Caco-2 (cell line): ENCODE measurements at regions not wholly inside any gene's neighbourhood (a gene's known extent, or its start where the extent isn't known, plus 50 kb on each side); places are given as distances from the start of the nearest gene placed in this dataset.

ENCODE experiments used
- BruUV-seq: library from RNA; stranded (reverse); fragments of 400-500 nt; replicated peaks from 2 replicates; lab custom pipeline; 2021; lab: Mats Ljungman, UMichigan
- CTCF ChIA-PET: fragments of 300-600 bp; sonication (Branson Sonifier 250); formaldehyde crosslinking; loops from one replicate; lab custom pipeline; 2022; ENCODE audit warnings: antibody characterized with exemption; lab: Charles Lee
- POLR2A ChIA-PET: fragments of 300-600 bp; sonication (Branson Sonifier 250); formaldehyde crosslinking; loops from one replicate; lab custom pipeline; 2022; ENCODE audit warnings: antibody characterized with exemption; lab: Charles Lee
- DNase-seq, 2 experiments: peaks; one replicate each; pipeline versions ENCODE4 v3.0.0 to v3.0.0-alpha.2; 2020 to 2022
- H3K27me3 ChIP-seq: replicated peaks from 2 replicates; pipeline ENCODE4 v1.6.0; 2011; ENCODE audit warnings: low read length; ENCODE audit not compliant: control insufficient read depth, insufficient read depth
- H3K36me3 ChIP-seq: 2 replicates; pipeline ENCODE4 v1.5.1; 2011; ENCODE audit warnings: low read length; ENCODE audit not compliant: control insufficient read depth, insufficient read depth
- H3K4me1 ChIP-seq: fragments of 250-450 bp; sonication (Bioruptor Pico); 2 replicates; pipeline ENCODE4 v1.5.1; 2020; ENCODE audit warnings: mild to moderate bottlenecking
- H3K4me3 ChIP-seq: 2 replicates; pipeline ENCODE4 v1.5.1; 2011; ENCODE audit warnings: low read depth, mild to moderate bottlenecking, control low read depth, low read length
- H3K9me3 ChIP-seq: fragments of 250-450 bp; sonication (Bioruptor Pico); 2 replicates; pipeline ENCODE4 v1.5.1; 2020; ENCODE audit warnings: mild to moderate bottlenecking, moderate library complexity
- H3K27ac Mint-ChIP-seq: one replicate; pipeline ENCODE4 v1.8.0; 2022; ENCODE audit warnings: mixed read lengths; ENCODE audit not compliant: unreplicated experiment
- H3K27me3 Mint-ChIP-seq: one replicate; pipeline ENCODE4 v1.8.0; 2022; ENCODE audit warnings: mixed read lengths; ENCODE audit not compliant: insufficient read depth, unreplicated experiment
- H3K36me3 Mint-ChIP-seq: one replicate; pipeline ENCODE4 v1.8.0; 2022; ENCODE audit warnings: mild to moderate bottlenecking, mixed read lengths; ENCODE audit not compliant: insufficient read depth, unreplicated experiment
- H3K4me1 Mint-ChIP-seq: one replicate; pipeline ENCODE4 v1.8.0; 2022; ENCODE audit warnings: low read depth, mixed read lengths; ENCODE audit not compliant: unreplicated experiment
- H3K4me3 Mint-ChIP-seq: one replicate; pipeline ENCODE4 v1.8.0; 2022; ENCODE audit warnings: mild to moderate bottlenecking, moderate library complexity, mixed read lengths; ENCODE audit not compliant: unreplicated experiment
- H3K9me3 Mint-ChIP-seq: one replicate; pipeline ENCODE4 v1.8.0; 2022; ENCODE audit warnings: mixed read lengths; ENCODE audit not compliant: unreplicated experiment
- CTCF ChIP-seq, 2 experiments: fragments of 200-600 bp in 1 of 2; IDR thresholded peaks; 1 replicate in 1 of 2; 2 replicates in 1 of 2; pipeline versions ENCODE4 v1.5.1 to v1.8.0; 2011 to 2022; ENCODE audit warnings: antibody characterized with exemption in 1 of 2, control low read depth in 1 of 2, inconsistent platforms in 1 of 2, low read depth in 1 of 2, low read length in 1 of 2, mild to moderate bottlenecking in 1 of 2, moderate library complexity in 1 of 2; ENCODE audit not compliant: insufficient read depth in 1 of 2, severe bottlenecking in 1 of 2, unreplicated experiment in 1 of 2
- intact Hi-C: fragments of 100-400 bp; cut with micrococcal nuclease; formaldehyde crosslinking; loops from one replicate; pipeline ENCODE4 v1.10.0; 2022; ENCODE audit not compliant: unreplicated experiment

- no peaks in the 10 kb centered on the region for H3K4me1 Mint-ChIP-seq
- no peaks in the 10 kb centered on the region for H3K9me3 Mint-ChIP-seq
- no peaks in the 10 kb centered on the region for H3K27me3 ChIP-seq
- BruUV-seq = no TSS peak
- CTCF ChIA-PET = no interaction called here
- H3K27ac Mint-ChIP-seq = no peak overlapping the region
- no peaks in the 10 kb centered on the region for H3K27me3 Mint-ChIP-seq
- DNase-seq = no peak
- TF ChIP-seq CTCF (IDR thresholded peaks at IDR 0.05; ENCODE audit: insufficient read depth in 1 of 2, low read depth in 1 of 2, low read length in 1 of 2, severe bottlenecking in 1 of 2, unreplicated experiment in 1 of 2) = no peak
- intact Hi-C loops = no loop called here
- H3K36me3 Mint-ChIP-seq = no peaks in the 10 kb centered on the region
- H3K9me3 ChIP-seq = no peaks in the 10 kb centered on the region
- no peak overlapping the region for H3K4me3 Mint-ChIP-seq
- no peaks in the 10 kb centered on the region for H3K36me3 ChIP-seq
- H3K4me3 ChIP-seq = no peak overlapping the region
- no peaks in the 10 kb centered on the region for H3K4me1 ChIP-seq
- POLR2A ChIA-PET = no interaction called here
Measured at GRCh38 chr9:91059713-91060112, 258.1 kb downstream of the SYK start.

- no TSS peak for BruUV-seq
- H3K9me3 ChIP-seq = no peaks in the 10 kb centered on the region
- no peak for DNase-seq
- Mint-ChIP-seq H3K36me3 (no peaks in the 10 kb centered on the region), H3K27ac (no peak overlapping the region), H3K4me3 (no peak overlapping the region), H3K9me3 (no peaks in the 10 kb centered on the region), H3K4me1 (no peaks in the 10 kb centered on the region), H3K27me3 (no peaks in the 10 kb centered on the region)
- no peaks in the 10 kb centered on the region for H3K27me3 ChIP-seq
- TF ChIP-seq CTCF (IDR thresholded peaks at IDR 0.05; ENCODE audit: insufficient read depth in 1 of 2, low read depth in 1 of 2, low read length in 1 of 2, severe bottlenecking in 1 of 2, unreplicated experiment in 1 of 2) = no peak
- intact Hi-C loops = no loop called here
- H3K4me1 ChIP-seq = no peaks in the 10 kb centered on the region
- ChIA-PET POLR2A (no interaction called here), CTCF (no interaction called here)
- H3K36me3 ChIP-seq = no peaks in the 10 kb centered on the region
- no peak overlapping the region for H3K4me3 ChIP-seq
Measured at GRCh38 chr9:91060520-91061343, 259.1 kb downstream of the SYK start.

- Mint-ChIP-seq H3K36me3 (no peaks in the 10 kb centered on the region), H3K27ac (no peak overlapping the region), H3K27me3 (no peaks in the 10 kb centered on the region), H3K4me3 (no peak overlapping the region), H3K4me1 (no peaks in the 10 kb centered on the region), H3K9me3 (no peaks in the 10 kb centered on the region)
- Histone ChIP-seq H3K4me3 (no peak overlapping the region), H3K4me1 (no peaks in the 10 kb centered on the region), H3K9me3 (no peaks in the 10 kb centered on the region), H3K36me3 (no peaks in the 10 kb centered on the region), H3K27me3 (no peaks in the 10 kb centered on the region)
- intact Hi-C loops = no loop called here
- POLR2A ChIA-PET = no interaction called here
- DNase-seq = no peak
- no peak for TF ChIP-seq CTCF (IDR thresholded peaks at IDR 0.05; ENCODE audit: insufficient read depth in 1 of 2, low read depth in 1 of 2, low read length in 1 of 2, severe bottlenecking in 1 of 2, unreplicated experiment in 1 of 2)
- CTCF ChIA-PET = no interaction called here
- BruUV-seq = no TSS peak
Measured at GRCh38 chr9:91061506-91061905, 259.9 kb downstream of the SYK start.
